Fibroblast of skin of scalp (primary cell): ENCODE measurements at regions not wholly inside any gene's neighbourhood (a gene's known extent, or its start where the extent isn't known, plus 50 kb on each side); places are given as distances from the start of the nearest gene placed in this dataset.

ENCODE experiments used
- DNase-seq: peaks from one replicate; pipeline ENCODE4 v3.0.0-alpha.2; 2013

DNA sequence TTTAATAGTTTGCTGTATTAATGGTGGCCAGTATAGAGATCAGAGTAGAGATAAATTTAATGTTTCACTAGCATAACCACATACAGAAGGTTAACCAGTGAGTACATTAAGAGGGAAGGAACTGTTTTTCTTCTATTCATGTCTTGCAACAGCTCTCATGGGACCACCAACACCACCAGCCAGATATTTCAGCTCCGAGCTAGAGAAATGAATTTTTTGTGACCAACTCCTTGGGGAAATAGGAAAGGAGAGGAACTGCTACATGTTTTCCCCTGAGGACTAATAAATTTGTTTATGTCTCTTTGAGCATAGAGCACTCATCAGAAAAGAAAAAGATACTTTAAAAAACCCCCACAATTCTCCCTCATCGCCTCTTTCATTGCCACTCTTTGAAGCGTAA, 247.5 kb downstream of the MBNL1 start:
- no peak for DNase-seq

GRCh38 chr3:152517502-152517901, 248.8 kb downstream of the MBNL1 start:
- DNase-seq, result no peak

- DNase-seq, result no peak
These were observed 249.6 kb downstream of the MBNL1 start for GRCh38 chr3:152518346-152518745.

- no peak for DNase-seq
These were observed 250.6 kb downstream of the MBNL1 start for GRCh38 chr3:152519376-152519775.

- DNase-seq, result no peak
These were observed 253.3 kb downstream of the MBNL1 start for GRCh38 chr3:152522036-152522435.

GRCh38 chr3:152524198-152525140, 255.7 kb downstream of the MBNL1 start:
- DNase-seq, result peak; percentile 58

GRCh38 chr3:152531717-152532116, 263.0 kb downstream of the MBNL1 start:
- DNase-seq, result no peak

DNA sequence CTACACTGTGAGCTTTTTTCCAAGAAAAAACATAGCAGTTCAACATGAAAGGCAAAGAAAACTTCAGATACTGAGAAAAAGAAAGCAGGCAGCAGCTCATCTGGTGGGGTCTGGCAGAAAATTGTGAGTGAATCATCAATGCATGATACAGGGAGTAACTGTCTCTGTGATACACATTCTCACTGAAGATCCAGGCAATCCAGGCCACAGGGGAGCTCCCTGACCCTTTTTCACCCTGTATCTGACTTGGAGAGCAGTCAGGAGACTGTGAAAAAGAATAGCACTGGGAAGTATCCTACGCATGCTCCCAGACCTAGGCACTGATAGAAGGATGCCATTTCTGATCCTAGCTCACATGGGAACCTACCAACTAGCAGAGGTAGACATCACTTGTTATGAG, 269.8 kb downstream of the MBNL1 start:
- no peak for DNase-seq

GRCh38 chr3:152539191-152539764, 270.5 kb downstream of the MBNL1 start:
- no peak for DNase-seq

DNA sequence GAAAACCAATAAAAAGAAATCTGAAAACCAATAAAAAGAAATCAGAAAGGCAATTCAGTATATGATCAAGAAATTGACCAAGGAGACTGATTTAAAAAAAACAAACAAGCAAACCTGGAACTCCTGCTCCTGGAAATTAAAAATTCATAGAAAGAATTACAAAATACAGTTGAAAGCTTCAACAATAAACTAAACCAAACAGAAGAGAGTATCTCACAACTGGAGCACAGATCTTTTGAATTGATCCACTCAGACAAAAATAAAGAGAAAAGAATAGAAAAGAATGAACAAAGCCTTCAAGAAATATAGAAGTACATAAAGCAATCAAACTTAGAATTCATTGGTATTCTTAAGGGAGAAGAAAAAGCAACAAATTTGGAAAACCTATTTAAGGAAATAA, 271.4 kb downstream of the MBNL1 start:
- no peak for DNase-seq

GRCh38 chr3:152547153-152547552, 278.4 kb downstream of the MBNL1 start:
- no peak for DNase-seq

DNA sequence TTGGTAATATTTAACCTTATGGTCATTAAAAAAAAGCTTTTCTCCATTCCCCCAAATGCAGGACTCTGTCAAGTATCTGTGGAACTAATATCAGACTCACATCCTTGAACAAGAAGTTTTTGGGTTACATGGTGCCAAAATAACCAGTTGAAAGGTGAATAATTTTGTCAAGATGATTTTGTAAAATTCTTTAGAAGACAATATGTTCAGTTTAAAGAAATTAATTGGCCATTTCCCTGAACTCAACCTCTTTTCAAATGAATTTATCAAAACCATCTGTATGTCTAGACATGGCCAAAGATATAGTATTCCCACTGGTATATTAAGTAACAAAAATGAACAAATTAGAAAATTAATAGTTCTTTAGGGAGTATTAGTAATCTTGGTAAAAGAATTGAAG, 280.5 kb downstream of the MBNL1 start:
- DNase-seq, result no peak

GRCh38 chr3:152550284-152550683, 281.6 kb downstream of the MBNL1 start:
- DNase-seq, result no peak

- peak; percentile 22 for DNase-seq
These were observed 280.0 kb upstream of the P2RY1 start for GRCh38 chr3:152554980-152555379.

DNA sequence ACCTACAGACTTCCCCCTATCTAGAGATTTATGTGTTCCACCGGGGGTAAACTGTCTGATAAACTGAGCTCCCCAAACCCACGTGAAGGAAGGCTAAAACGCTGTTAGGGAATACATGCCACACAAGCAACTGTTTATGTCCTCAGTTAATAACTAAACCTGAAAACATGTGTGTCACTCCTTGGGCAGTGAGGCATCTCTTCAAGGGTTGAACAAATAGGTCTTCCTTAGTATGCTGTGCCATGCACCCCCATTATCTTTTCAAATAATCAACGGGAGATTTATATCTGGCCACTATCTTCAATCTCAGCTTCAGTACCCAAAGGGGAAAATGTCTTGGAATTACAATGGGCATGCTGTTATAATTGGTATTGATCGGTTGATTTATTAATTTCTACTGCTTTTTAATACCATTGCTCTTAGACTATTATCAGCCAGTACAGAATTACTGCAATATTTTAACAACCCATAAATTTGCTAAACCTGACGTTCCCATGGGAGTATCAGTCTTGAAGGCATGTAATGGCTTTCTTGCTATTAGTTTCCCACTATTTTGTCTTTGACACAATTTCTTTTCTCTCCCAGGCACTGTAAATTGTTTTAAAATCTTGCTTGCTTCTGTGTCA, 279.2 kb upstream of the P2RY1 start:
- no peak for DNase-seq

GRCh38 chr3:152556731-152557254, 278.1 kb upstream of the P2RY1 start:
- DNase-seq, result peak; percentile 24

DNA sequence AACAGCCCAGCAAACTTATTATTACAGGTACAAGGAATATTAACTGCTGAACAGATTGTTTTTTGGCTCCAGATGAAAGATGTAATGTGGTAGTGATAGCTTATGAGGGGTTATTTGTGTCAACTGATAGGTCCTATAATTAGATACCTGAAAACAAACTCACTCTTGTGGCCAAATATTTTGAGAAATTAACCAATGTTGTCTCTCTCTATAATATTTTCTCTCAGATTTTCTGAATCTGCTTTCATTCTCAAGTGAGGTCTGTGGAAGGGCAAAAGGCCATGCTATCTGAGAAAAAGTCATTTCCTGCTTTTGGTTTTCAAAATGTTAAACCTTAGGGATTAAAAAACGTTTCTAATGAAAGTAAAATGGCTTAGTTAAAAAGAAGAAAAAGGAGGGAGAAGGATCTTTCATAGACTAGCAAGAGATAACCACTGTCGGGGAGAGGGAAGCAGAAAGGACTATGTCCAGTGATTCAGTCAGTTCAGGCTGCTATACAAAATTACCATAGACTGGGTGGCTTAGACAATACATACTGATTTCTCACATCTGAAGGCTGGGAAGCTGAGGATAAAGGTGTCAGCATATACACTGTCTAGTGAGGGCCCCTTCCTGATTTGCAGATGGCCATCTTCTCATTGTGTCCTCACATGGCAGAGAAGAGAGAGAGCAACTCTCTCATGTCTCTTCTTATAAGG, 277.5 kb upstream of the P2RY1 start:
- DNase-seq, result no peak

DNA sequence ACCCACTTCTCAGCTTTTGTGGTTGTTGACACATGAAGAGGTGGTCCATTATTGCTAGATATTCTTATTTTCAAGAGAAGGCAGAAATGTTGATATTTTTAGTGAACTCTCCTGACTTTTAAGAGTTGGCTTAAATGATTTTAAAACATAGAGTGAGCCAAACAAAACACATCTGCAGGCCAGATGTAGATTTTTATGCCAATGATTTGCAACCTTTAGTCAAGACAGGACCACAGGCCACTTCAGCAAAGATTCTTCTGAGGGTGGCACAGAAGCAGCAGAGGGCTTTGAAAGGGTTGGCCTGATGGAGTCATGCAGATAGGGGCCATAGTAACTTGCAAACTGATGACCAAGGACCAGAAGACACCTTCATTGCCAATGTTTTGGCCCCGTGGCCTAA, 276.5 kb upstream of the P2RY1 start:
- no peak for DNase-seq

GRCh38 chr3:152559246-152559645, 275.7 kb upstream of the P2RY1 start:
- no peak for DNase-seq

DNA sequence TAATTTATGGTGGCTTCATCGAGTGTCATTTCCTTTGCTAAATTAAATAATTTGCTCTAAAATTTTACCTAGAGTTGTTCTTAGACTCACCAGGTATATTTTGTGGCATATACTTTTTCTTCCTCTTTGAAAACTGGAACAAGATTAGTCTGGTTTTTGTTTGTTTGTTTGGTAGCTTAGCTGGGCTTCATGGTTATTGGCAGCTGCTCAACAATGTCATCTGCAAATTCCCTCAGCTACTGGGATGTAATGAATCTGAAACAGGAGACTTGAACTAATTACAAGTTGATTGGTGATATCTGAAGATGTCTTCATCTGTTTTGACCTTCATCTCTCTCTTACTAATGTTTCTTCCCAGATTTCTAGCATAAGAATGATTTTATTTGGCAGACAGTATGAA, 270.5 kb upstream of the P2RY1 start:
- DNase-seq, result no peak

- peak; percentile 58 for DNase-seq
These were observed 260.4 kb upstream of the P2RY1 start for GRCh38 chr3:152574461-152575079.

DNA sequence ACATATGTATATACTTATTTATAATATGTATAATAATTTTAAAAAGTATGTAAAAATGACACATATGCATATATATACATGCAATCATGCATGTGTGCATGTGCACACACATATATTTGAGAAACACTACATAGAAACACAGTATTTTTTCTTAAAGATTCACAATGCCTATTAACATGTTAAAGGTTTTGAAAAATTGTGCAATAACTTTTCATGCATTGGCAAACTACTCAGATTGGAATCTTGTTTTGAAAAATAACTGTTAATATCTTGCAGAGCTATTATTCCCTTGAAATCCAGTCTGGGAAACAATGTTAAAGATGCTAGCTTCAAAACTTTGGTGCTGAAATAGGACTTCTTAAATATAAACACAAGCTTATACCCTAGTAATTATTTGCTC, 256.2 kb upstream of the P2RY1 start:
- DNase-seq, result no peak
